ENCODE measurements at regions not wholly inside any gene's neighbourhood (a gene's known extent, or its start where the extent isn't known, plus 50 kb on each side); places are given as distances from the start of the nearest gene placed in this dataset.

DNA sequence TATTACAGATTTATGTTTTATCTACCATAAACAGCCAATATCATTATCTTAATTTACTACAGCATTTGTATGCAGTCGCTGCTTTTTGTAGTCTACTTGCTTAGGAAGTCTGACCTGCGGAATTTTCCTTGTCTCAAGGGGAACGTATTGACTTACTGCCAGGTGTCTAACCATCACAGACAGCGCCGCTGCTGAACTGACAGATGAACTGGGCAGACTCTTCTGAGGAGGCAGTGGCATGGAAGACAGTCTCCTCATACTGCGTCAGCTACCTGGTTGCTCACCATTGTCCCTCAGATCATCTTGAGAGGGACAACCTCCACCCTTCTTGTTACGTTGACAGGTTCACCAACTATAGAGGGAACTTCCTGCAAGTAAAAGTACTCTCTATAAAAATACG is 574.3 kb upstream of the ZNF462 start:
- peaks cover 0 to 9% (median 0%) of the 10 kb centered on the region in 4 donors for H3K4me1 ChIP-seq
- no peaks in the 10 kb centered on the region for H3K9me3 ChIP-seq
- TF ChIP-seq EP300 (IDR thresholded peaks at IDR 0.05; ENCODE audit: low read depth) (no peak), POLR2A (IDR thresholded peaks at IDR 0.05) (no peak), POLR2AphosphoS5 (IDR thresholded peaks at IDR 0.05) (no peak)
- TF ChIP-seq, protein P1, sequence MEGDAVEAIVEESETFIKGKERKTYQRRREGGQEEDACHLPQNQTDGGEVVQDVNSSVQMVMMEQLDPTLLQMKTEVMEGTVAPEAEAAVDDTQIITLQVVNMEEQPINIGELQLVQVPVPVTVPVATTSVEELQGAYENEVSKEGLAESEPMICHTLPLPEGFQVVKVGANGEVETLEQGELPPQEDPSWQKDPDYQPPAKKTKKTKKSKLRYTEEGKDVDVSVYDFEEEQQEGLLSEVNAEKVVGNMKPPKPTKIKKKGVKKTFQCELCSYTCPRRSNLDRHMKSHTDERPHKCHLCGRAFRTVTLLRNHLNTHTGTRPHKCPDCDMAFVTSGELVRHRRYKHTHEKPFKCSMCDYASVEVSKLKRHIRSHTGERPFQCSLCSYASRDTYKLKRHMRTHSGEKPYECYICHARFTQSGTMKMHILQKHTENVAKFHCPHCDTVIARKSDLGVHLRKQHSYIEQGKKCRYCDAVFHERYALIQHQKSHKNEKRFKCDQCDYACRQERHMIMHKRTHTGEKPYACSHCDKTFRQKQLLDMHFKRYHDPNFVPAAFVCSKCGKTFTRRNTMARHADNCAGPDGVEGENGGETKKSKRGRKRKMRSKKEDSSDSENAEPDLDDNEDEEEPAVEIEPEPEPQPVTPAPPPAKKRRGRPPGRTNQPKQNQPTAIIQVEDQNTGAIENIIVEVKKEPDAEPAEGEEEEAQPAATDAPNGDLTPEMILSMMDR (IDR thresholded peaks at IDR 0.05): no peak
- in situ Hi-C loops (cut with MboI; ENCODE audit: low pct_ligation_motif_present in 1 of 4, low pct_unique_long_range_greater_than_20kb in 1 of 4, low sequenced_read_pairs in 3 of 4) (no loop called here), intact Hi-C loops (cut with DNase I; ENCODE audit: low total_unique reads) (no loop called here)
- DNase-seq: no peak
- H3K27ac ChIP-seq: no peak overlapping the region
- H3K36me3 ChIP-seq: no peaks in the 10 kb centered on the region
- H3K4me3 ChIP-seq: no peak overlapping the region
- H3K27me3 ChIP-seq: no peaks in the 10 kb centered on the region
- 72 to 89% methylated on average over 2 to 8 of the region's 8 CpGs for WGBS, 2 donors (ENCODE audit: low coverage in 1 of 2)

DNA sequence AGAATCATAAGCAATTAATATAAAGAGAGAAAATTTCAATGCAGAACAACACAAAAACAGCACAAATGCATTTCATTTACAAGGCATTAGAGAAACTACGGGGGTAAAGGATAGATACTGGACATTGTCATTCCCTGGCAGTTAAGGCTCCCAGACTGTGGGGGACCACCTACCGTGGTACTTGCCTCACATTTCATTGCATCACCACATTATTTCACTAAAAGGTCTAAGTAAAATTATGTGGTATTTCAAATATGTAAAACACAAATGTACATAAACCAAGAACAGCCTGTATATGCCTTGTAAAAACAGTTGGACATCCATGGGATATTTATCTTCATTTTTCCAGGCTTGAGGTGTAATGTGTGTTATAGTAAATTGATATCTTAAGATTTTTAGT is 571.2 kb upstream of the ZNF462 start:
- in situ Hi-C loops (cut with MboI; ENCODE audit: low pct_ligation_motif_present in 1 of 4, low pct_unique_long_range_greater_than_20kb in 1 of 4, low sequenced_read_pairs in 3 of 4) (no loop called here), intact Hi-C loops (cut with DNase I; ENCODE audit: low total_unique reads) (no loop called here)
- no peaks in the 10 kb centered on the region for H3K9me3 ChIP-seq
- no peak overlapping the region for H3K27ac ChIP-seq
- no peak overlapping the region for H3K4me3 ChIP-seq
- no peaks in the 10 kb centered on the region for H3K36me3 ChIP-seq
- TF ChIP-seq POLR2AphosphoS5 (IDR thresholded peaks at IDR 0.05): no peak
- TF ChIP-seq, protein P1 (IDR thresholded peaks at IDR 0.05): no peak
- WGBS, 2 donors (ENCODE audit: low coverage in 1 of 2): 71 to 73% methylated on average over 2 of the region's 2 CpGs
- no peak for DNase-seq
- H3K27me3 ChIP-seq: no peaks in the 10 kb centered on the region
- H3K4me1 ChIP-seq: peaks cover 0 to 9% (median 0%) of the 10 kb centered on the region in 4 donors

DNA sequence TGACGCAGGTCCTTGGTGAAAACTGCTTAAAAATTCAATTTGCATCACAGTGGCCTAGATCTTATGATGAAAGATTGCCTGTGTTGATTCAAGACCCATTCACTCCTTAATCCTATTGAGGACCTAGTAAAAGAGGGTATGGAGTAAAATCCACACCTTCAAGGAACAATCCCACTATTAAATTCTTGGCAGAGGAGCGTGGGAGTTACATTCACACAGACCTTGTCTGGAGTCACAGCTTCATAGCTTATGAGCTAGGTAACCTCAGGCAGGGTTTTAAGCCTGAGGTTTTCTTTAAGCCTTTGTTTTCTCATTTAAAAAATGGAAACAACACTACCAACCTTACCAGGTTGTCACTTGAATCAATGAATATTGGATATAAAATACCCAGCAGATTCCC is 566.5 kb upstream of the ZNF462 start:
- whole genome bisulfite sequencing, 2 donors (ENCODE audit: low coverage in 1 of 2): 89 to 100% methylated on average over 1 to 2 of the region's 2 CpGs
- H3K36me3 ChIP-seq: no peaks in the 10 kb centered on the region
- TF ChIP-seq, protein P1 (IDR thresholded peaks at IDR 0.05): no peak
- TF ChIP-seq POLR2AphosphoS5 (IDR thresholded peaks at IDR 0.05): no peak
- TF ChIP-seq EP300 (IDR thresholded peaks at IDR 0.05; ENCODE audit: low read depth): no peak
- TF ChIP-seq POLR2A (IDR thresholded peaks at IDR 0.05): no peak
- H3K9me3 ChIP-seq: no peaks in the 10 kb centered on the region
- H3K4me1 ChIP-seq: no peaks in the 10 kb centered on the region
- H3K27ac ChIP-seq: no peak overlapping the region
- intact Hi-C loops (cut with DNase I; ENCODE audit: low total_unique reads) (no loop called here), in situ Hi-C loops (cut with MboI; ENCODE audit: low pct_ligation_motif_present in 1 of 4, low pct_unique_long_range_greater_than_20kb in 1 of 4, low sequenced_read_pairs in 3 of 4) (no loop called here)
- DNase-seq: no peak
- no peaks in the 10 kb centered on the region for H3K27me3 ChIP-seq
- no peak overlapping the region for H3K4me3 ChIP-seq

DNA sequence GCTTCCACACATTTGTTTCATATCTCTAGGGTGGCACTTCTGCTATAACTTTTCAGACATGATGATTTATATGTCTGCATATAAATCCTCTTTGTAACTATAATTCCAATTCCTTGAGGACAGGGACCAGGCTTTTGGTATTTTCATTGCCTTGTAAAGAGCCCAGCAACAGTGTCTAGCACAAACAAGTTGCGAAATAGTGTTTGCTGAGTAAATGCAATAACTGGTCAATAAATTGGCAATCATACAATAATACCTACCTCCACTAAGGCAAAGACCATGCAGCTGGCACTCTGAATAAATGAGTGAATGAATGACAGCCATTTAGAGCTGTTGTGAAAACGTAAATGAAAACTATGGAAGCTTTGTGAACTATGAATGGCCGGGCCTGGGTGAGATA is 564.0 kb upstream of the ZNF462 start:
- H3K36me3 ChIP-seq: no peaks in the 10 kb centered on the region
- H3K9me3 ChIP-seq: no peaks in the 10 kb centered on the region
- DNase-seq: no peak
- TF ChIP-seq POLR2AphosphoS5 (IDR thresholded peaks at IDR 0.05): no peak
- in situ Hi-C loops (cut with MboI; ENCODE audit: low pct_ligation_motif_present in 1 of 4, low pct_unique_long_range_greater_than_20kb in 1 of 4, low sequenced_read_pairs in 3 of 4): no loop called here
- H3K4me1 ChIP-seq: no peaks in the 10 kb centered on the region
- no peaks in the 10 kb centered on the region for H3K27me3 ChIP-seq
- WGBS, 2 donors (ENCODE audit: low coverage in 1 of 2): 38 to 75% methylated on average over 3 of the region's 3 CpGs
- no peak overlapping the region for H3K4me3 ChIP-seq
- intact Hi-C loops (cut with DNase I; ENCODE audit: low total_unique reads): no loop called here
- H3K27ac ChIP-seq: no peak overlapping the region

DNA sequence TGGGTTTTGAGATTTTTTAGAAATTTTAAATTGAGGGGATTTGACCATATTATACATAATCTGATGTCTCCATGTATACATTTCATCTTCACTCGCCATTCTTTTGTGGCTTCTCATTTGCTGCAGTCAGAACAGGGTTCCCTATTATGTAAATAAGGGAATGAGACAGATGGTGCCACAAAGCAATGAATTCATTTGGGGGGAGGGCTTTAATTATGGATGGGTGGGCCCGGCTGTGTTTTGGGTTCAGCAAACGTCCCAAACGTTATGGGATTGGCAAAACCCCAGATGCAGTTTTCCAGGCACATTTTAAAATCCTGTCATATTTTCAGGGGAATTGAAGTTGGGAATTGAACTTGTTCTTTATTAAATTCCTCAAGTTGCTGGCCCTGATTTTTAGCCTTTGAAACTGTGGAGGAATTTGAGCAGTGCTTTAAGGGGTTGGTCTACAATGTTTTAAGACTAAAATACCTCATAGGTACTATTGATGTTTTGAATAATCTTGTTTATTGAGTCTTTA is 558.5 kb upstream of the ZNF462 start:
- H3K4me1 ChIP-seq: no peaks in the 10 kb centered on the region
- WGBS, 2 donors (ENCODE audit: low coverage in 1 of 2): 67 to 75% methylated on average over 4 of the region's 4 CpGs
- no peaks in the 10 kb centered on the region for H3K27me3 ChIP-seq
- DNase-seq: no peak
- no peaks in the 10 kb centered on the region for H3K36me3 ChIP-seq
- H3K9me3 ChIP-seq: no peaks in the 10 kb centered on the region
- TF ChIP-seq POLR2AphosphoS5 (IDR thresholded peaks at IDR 0.05): no peak
- TF ChIP-seq POLR2A (IDR thresholded peaks at IDR 0.05): no peak
- TF ChIP-seq EP300 (IDR thresholded peaks at IDR 0.05; ENCODE audit: low read depth): no peak
- TF ChIP-seq, protein P1 (IDR thresholded peaks at IDR 0.05): no peak
- no peak overlapping the region for H3K4me3 ChIP-seq
- H3K27ac ChIP-seq: no peak overlapping the region
- in situ Hi-C loops (cut with MboI; ENCODE audit: low pct_ligation_motif_present in 1 of 4, low pct_unique_long_range_greater_than_20kb in 1 of 4, low sequenced_read_pairs in 3 of 4) (no loop called here), intact Hi-C loops (cut with DNase I; ENCODE audit: low total_unique reads) (no loop called here)
